NCI-H1092 treated with DMSO at 0.1 percent for 48 hours (cell line): ENCODE measurements at regions not wholly inside any gene's neighbourhood (a gene's known extent, or its start where the extent isn't known, plus 50 kb on each side); places are given as distances from the start of the nearest gene placed in this dataset.
"Not testable (repeated sequence)": the region's sequence is repeated elsewhere in the genome, so short reads cannot be mapped to it uniquely, and the experiment has no call there.

ENCODE experiments used
- DNase-seq: peaks from one replicate; lab custom pipeline; 2025; lab: John Stamatoyannopoulos, UW

- DNase-seq: no peak
Measured at GRCh38 chr1:199448646-199449045, 578.9 kb upstream of the NR5A2 start.

GRCh38 chr1:199449221-199449620, 578.3 kb upstream of the NR5A2 start:
- DNase-seq: no peak

- DNase-seq: no peak
Measured at GRCh38 chr1:199449681-199450080, 577.8 kb upstream of the NR5A2 start.

GRCh38 chr1:199452627-199453026, 574.9 kb upstream of the NR5A2 start:
- DNase-seq: no peak

GRCh38 chr1:199453723-199454122, 573.8 kb upstream of the NR5A2 start:
- DNase-seq: no peak

GRCh38 chr1:199460933-199461332, 566.6 kb upstream of the NR5A2 start:
- DNase-seq: no peak

- no peak for DNase-seq
Measured at GRCh38 chr1:199463521-199464127, 563.9 kb upstream of the NR5A2 start.

GRCh38 chr1:199466961-199467360, 560.5 kb upstream of the NR5A2 start:
- no peak for DNase-seq

GRCh38 chr1:199472018-199472417, 555.5 kb upstream of the NR5A2 start:
- DNase-seq: no peak

- no peak for DNase-seq
Measured at GRCh38 chr1:199472978-199473377, 554.5 kb upstream of the NR5A2 start.

GRCh38 chr1:199474738-199475137, 552.8 kb upstream of the NR5A2 start:
- DNase-seq: no peak

- no peak for DNase-seq
Measured at GRCh38 chr1:199482426-199482825, 545.1 kb upstream of the NR5A2 start.

- DNase-seq: no peak
Measured at GRCh38 chr1:199489594-199489993, 537.9 kb upstream of the NR5A2 start.

GRCh38 chr1:199490769-199491527, 536.6 kb upstream of the NR5A2 start:
- no peak for DNase-seq

- no peak for DNase-seq
Measured at GRCh38 chr1:199495432-199495831, 532.1 kb upstream of the NR5A2 start.

- DNase-seq: not testable (repeated sequence)
Measured at GRCh38 chr1:199498802-199499201, 528.7 kb upstream of the NR5A2 start.

GRCh38 chr1:199508072-199508471, 519.4 kb upstream of the NR5A2 start:
- no peak for DNase-seq

GRCh38 chr1:199508653-199509052, 518.9 kb upstream of the NR5A2 start:
- DNase-seq: no peak

GRCh38 chr1:199509456-199509855, 518.1 kb upstream of the NR5A2 start:
- DNase-seq: no peak

- no peak for DNase-seq
Measured at GRCh38 chr1:199510314-199510713, 517.2 kb upstream of the NR5A2 start.

GRCh38 chr1:199512037-199512710, 515.3 kb upstream of the NR5A2 start:
- DNase-seq: no peak

- no peak for DNase-seq
Measured at GRCh38 chr1:199515261-199515660, 512.2 kb upstream of the NR5A2 start.

- no peak for DNase-seq
Measured at GRCh38 chr1:199522338-199522737, 505.2 kb upstream of the NR5A2 start.
